Right lobe of liver (tissue), 4 donors: ENCODE measurements at regions not wholly inside any gene's neighbourhood (a gene's known extent, or its start where the extent isn't known, plus 50 kb on each side); places are given as distances from the start of the nearest gene placed in this dataset.

ENCODE experiments used
- POLR2A ChIP-seq: fragments of 450-650 bp; IDR thresholded peaks from one replicate; pipeline ENCODE4 v1.6.1; 2017; ENCODE audit warnings: antibody characterized with exemption, mild to moderate bottlenecking
- TF ChIP-seq, protein P1 (sequence below), 4 donors: fragments of 200-600 bp in 3 of 4; fragments of 450-650 bp in 1 of 4; IDR thresholded peaks; one replicate each; pipeline versions ENCODE4 v1.5.1 to v1.8.0; 2016 to 2022; ENCODE audit warnings: antibody characterized with exemption in 4 of 4, mild to moderate bottlenecking in 2 of 4
- donor health status: DM: no; HTN: no; CAD: no.
- donor health status: DM: no; HTN: no; CAD: no.
- donor health status: DM: no; HTN: yes; CAD: no.

DNA sequence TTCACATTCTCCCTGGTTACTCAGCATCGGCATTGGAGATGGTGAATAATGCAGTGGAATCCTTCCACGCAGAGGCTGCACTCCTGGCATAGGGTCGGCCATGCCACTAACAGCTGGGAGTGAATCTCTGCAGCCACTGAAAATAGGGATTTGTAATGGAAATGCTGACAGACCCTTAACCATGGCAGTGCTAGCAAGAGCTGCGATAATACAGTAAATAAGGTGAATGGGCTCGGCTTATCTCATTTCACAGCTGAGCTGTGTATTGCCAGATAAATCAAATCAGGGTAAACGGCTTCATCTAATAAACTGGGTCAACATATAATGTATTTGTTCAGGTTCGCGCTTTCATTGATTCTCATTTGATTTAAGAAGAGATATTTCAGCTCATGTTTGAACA lies 156.8 kb downstream of the SLC35B3 start:
- TF ChIP-seq, protein P1, sequence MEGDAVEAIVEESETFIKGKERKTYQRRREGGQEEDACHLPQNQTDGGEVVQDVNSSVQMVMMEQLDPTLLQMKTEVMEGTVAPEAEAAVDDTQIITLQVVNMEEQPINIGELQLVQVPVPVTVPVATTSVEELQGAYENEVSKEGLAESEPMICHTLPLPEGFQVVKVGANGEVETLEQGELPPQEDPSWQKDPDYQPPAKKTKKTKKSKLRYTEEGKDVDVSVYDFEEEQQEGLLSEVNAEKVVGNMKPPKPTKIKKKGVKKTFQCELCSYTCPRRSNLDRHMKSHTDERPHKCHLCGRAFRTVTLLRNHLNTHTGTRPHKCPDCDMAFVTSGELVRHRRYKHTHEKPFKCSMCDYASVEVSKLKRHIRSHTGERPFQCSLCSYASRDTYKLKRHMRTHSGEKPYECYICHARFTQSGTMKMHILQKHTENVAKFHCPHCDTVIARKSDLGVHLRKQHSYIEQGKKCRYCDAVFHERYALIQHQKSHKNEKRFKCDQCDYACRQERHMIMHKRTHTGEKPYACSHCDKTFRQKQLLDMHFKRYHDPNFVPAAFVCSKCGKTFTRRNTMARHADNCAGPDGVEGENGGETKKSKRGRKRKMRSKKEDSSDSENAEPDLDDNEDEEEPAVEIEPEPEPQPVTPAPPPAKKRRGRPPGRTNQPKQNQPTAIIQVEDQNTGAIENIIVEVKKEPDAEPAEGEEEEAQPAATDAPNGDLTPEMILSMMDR (IDR thresholded peaks at IDR 0.05), result no peak
- TF ChIP-seq POLR2A, result no peak
